ENCODE measurements at regions not wholly inside any gene's neighbourhood (a gene's known extent, or its start where the extent isn't known, plus 50 kb on each side); places are given as distances from the start of the nearest gene placed in this dataset.

- TF ChIP-seq FOXP2 (optimal IDR thresholded peaks at IDR 0.05; ENCODE audit: borderline replicate concordance, extremely low read depth, extremely low read length, insufficient read depth): no peak
- TF ChIP-seq SIN3A (IDR thresholded peaks at IDR 0.05; ENCODE audit: borderline replicate concordance, insufficient read depth, low read length): no peak
- TF ChIP-seq POLR2AphosphoS5 (IDR thresholded peaks at IDR 0.05; ENCODE audit: low read depth, low read length): no peak
Observed at GRCh38 chr18:43570593-43570992, 293.3 kb upstream of the SYT4 start.

- no peak for TF ChIP-seq REST (IDR thresholded peaks at IDR 0.05; ENCODE audit: insufficient read depth in 1 of 2, low read depth in 2 of 2, low read length in 2 of 2)
- TF ChIP-seq TAF1 (IDR thresholded peaks at IDR 0.05; ENCODE audit: borderline replicate concordance, insufficient read depth, low read length): no peak
Observed at GRCh38 chr18:43571078-43571689, 293.9 kb upstream of the SYT4 start.

- TF ChIP-seq POLR2AphosphoS5 (IDR thresholded peaks at IDR 0.05; ENCODE audit: low read depth, low read length) (no peak), FOXP2 (optimal IDR thresholded peaks at IDR 0.05; ENCODE audit: borderline replicate concordance, extremely low read depth, extremely low read length, insufficient read depth) (no peak), REST (IDR thresholded peaks at IDR 0.05; ENCODE audit: insufficient read depth in 1 of 2, low read depth in 2 of 2, low read length in 2 of 2) (no peak), TAF1 (IDR thresholded peaks at IDR 0.05; ENCODE audit: borderline replicate concordance, insufficient read depth, low read length) (no peak), SIN3A (IDR thresholded peaks at IDR 0.05; ENCODE audit: borderline replicate concordance, insufficient read depth, low read length) (no peak)
Observed at GRCh38 chr18:43572163-43572562, 294.9 kb upstream of the SYT4 start.

- TF ChIP-seq FOXP2 (optimal IDR thresholded peaks at IDR 0.05; ENCODE audit: borderline replicate concordance, extremely low read depth, extremely low read length, insufficient read depth) (no peak), TAF1 (IDR thresholded peaks at IDR 0.05; ENCODE audit: borderline replicate concordance, insufficient read depth, low read length) (no peak), SIN3A (IDR thresholded peaks at IDR 0.05; ENCODE audit: borderline replicate concordance, insufficient read depth, low read length) (no peak), POLR2AphosphoS5 (IDR thresholded peaks at IDR 0.05; ENCODE audit: low read depth, low read length) (no peak), REST (IDR thresholded peaks at IDR 0.05; ENCODE audit: insufficient read depth in 1 of 2, low read depth in 2 of 2, low read length in 2 of 2) (no peak)
Observed at GRCh38 chr18:43574974-43575373, 297.7 kb upstream of the SYT4 start.

- TF ChIP-seq REST (IDR thresholded peaks at IDR 0.05; ENCODE audit: insufficient read depth in 1 of 2, low read depth in 2 of 2, low read length in 2 of 2): no peak
- no peak for TF ChIP-seq SIN3A (IDR thresholded peaks at IDR 0.05; ENCODE audit: borderline replicate concordance, insufficient read depth, low read length)
- TF ChIP-seq FOXP2 (optimal IDR thresholded peaks at IDR 0.05; ENCODE audit: borderline replicate concordance, extremely low read depth, extremely low read length, insufficient read depth): no peak
- no peak for TF ChIP-seq TAF1 (IDR thresholded peaks at IDR 0.05; ENCODE audit: borderline replicate concordance, insufficient read depth, low read length)
- TF ChIP-seq POLR2AphosphoS5 (IDR thresholded peaks at IDR 0.05; ENCODE audit: low read depth, low read length): no peak
Observed at GRCh38 chr18:43578211-43578610, 300.9 kb upstream of the SYT4 start.

All from PFSK-1 (cell line).